GM11168 (cell line): ENCODE measurements at regions not wholly inside any gene's neighbourhood (a gene's known extent, or its start where the extent isn't known, plus 50 kb on each side); places are given as distances from the start of the nearest gene placed in this dataset.
"Not testable (repeated sequence)": the region's sequence is repeated elsewhere in the genome, so short reads cannot be mapped to it uniquely, and the experiment has no call there.

Source experiments
- in situ Hi-C: fragments of 300-500 bp; cut with MboI; formaldehyde crosslinking; loops from one replicate; pipeline ENCODE4 v1.12.0; 2022; ENCODE audit warnings: low sequenced_read_pairs; ENCODE audit not compliant: unreplicated experiment

- in situ Hi-C loops, result loop anchor here (25.0 kb wide), 1 partner anchor 280 kb away; no protein-coding TSS in a partner anchor
Observed at GRCh38 chr6:163717106-163717764, 302.7 kb downstream of the QKI start.

GRCh38 chr6:163716690-163717089 is 302.2 kb downstream of the QKI start:
- in situ Hi-C loops, result loop anchor here (25.0 kb wide), 1 partner anchor 279 kb away; no protein-coding TSS in a partner anchor

GRCh38 chr6:163715846-163716245 is 301.3 kb downstream of the QKI start:
- in situ Hi-C loops, result loop anchor here (25.0 kb wide), 1 partner anchor 279 kb away; no protein-coding TSS in a partner anchor

DNA sequence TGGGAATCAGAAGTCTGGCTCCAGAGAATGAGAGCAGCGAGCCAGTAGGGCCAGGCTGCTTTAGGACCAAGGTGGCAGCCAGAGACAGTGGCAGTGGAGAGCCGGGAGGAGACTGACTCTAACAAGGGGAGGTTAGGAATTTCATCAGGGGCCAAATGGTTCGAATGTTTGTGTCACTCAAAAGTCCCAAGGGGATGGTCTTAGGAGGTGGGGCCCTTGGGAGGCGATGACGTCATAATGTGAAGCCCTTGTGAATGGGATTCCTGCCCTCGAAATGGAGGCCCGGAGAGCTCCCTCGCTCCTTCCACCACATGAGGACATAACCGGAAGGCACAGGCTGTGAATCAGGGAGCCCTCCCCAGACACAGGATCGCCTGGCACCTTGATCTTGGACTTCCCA is 299.7 kb downstream of the QKI start:
- in situ Hi-C loops, result loop anchor here (25.0 kb wide), 1 partner anchor 277 kb away; no protein-coding TSS in a partner anchor

GRCh38 chr6:163712981-163713380 is 298.5 kb downstream of the QKI start:
- in situ Hi-C loops, result loop anchor here (25.0 kb wide), 1 partner anchor 276 kb away; no protein-coding TSS in a partner anchor

GRCh38 chr6:163712566-163712961 is 298.0 kb downstream of the QKI start:
- in situ Hi-C loops, result loop anchor here (25.0 kb wide), 1 partner anchor 275 kb away; no protein-coding TSS in a partner anchor

GRCh38 chr6:163711615-163712565 is 297.4 kb downstream of the QKI start:
- in situ Hi-C loops, result loop anchor here (25.0 kb wide), 1 partner anchor 275 kb away; no protein-coding TSS in a partner anchor

- in situ Hi-C loops, result loop anchor here (25.0 kb wide), 1 partner anchor 274 kb away; no protein-coding TSS in a partner anchor
Observed at GRCh38 chr6:163710532-163711470, 296.3 kb downstream of the QKI start.

- in situ Hi-C loops, result loop anchor here (25.0 kb wide), 1 partner anchor 272 kb away; no protein-coding TSS in a partner anchor
Observed at GRCh38 chr6:163709693-163710092, 295.2 kb downstream of the QKI start.

- in situ Hi-C loops, result loop anchor here (25.0 kb wide), 1 partner anchor 272 kb away; no protein-coding TSS in a partner anchor
Observed at GRCh38 chr6:163709255-163709654, 294.7 kb downstream of the QKI start.

DNA sequence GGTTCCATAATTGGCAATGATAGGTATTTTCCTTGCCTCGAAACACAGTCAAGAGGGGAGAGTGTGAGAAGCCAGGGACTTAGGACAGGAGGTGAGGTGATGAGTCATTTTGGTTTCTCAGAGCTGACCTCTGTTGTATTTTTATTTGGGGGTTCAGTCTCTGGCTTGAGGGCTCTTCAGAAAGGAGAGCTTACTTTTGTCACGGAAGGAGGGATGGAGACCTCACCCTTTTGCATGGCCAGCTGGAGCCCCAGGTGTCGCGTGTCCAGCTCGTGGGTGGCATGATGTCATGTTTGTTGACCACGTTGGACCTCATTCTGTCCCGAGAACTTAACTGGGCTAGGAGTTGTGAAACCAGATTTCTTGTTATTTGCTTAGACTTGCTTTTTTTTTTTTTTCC is 293.9 kb downstream of the QKI start:
- in situ Hi-C loops, result loop anchor here (25.0 kb wide), 1 partner anchor 271 kb away; no protein-coding TSS in a partner anchor

DNA sequence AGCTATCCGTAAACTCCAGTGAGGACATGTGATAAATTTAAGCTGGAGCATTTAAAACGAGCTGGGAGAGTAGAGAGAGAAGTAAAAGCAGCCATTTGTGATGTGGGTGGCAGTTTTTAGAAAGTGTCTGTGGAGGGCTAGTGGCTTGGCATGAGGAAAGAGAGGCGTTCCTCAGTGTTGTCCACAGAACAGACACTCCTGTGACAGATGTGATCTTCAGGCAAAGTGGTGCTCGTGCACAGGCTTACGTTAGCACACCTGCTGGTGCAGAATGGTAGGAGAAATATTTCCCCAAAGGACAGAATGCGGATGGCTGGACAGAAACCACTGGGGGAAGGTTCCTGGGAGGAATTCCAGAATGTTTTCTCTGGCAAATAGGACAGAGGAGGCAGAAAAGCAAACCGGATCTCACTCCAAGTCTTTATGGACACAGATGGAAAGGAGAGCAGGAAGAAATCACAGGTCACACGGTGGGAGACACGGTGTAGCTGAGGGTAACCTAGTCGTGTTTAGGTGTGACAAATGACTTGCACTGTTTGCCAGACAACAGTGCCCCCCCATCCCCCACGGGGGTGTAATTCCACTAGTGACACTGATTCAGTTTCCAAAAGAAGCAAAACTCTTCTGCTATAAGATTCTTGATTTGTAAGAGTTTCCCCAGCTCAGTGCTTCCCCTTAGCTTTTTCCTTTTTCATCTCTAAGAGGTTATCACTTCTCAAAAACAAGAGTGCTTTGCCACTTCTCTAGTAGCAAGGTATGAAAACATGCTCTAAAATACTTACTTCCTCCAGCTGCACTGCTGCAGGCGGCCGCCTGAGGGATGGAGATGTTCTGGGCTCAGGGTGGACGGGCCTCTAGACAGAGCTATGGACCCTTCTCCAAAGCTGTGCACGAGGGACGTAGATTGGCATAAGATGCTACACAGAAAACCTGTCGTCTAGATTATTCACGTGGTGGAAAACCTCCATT is 293.2 kb downstream of the QKI start:
- in situ Hi-C loops, result loop anchor here (25.0 kb wide), 1 partner anchor 270 kb away; no protein-coding TSS in a partner anchor

GRCh38 chr6:163706500-163707087 is 292.1 kb downstream of the QKI start:
- in situ Hi-C loops, result loop anchor here (25.0 kb wide), 1 partner anchor 269 kb away; no protein-coding TSS in a partner anchor

DNA sequence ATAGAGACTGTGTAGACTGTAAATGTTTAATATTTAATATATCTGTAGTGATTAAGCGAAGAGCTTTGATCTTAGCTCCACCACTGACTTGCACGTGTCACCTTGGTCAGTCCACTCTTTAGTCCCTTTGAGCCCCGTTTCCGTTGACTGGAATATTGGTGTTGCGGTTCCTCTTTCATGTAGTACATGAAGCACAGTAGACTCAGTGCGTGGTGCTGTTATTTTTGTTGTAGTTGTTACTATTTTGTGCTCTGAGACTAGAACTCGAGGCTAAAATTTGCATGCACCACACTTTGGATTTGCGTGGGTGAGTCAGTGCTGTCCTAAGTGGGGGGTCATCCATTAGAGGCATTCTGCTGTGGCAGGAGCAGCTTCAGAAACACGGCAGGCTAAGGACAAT is 291.4 kb downstream of the QKI start:
- in situ Hi-C loops, result loop anchor here (25.0 kb wide), 1 partner anchor 269 kb away; no protein-coding TSS in a partner anchor

DNA sequence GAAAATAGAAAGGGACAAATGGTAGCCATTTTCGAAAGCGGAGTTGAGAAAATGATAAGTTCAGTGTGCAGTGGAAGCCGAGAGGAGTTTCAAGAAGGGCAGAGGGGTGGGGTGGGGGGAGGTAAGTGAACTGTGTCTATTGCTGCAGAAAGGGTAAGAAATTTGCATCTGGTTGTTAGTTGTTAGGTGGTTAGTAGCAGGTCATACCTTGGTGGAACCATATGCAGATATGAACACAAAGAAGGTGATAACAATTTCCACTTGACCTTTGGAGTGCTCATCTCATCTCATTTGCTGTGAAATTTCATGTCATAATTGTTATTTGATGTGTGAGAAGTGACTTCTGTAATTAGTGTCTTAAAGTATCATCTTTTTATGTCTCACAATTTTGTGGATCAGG is 288.2 kb downstream of the QKI start:
- in situ Hi-C loops, result loop anchor here (25.0 kb wide), 1 partner anchor 265 kb away; no protein-coding TSS in a partner anchor

GRCh38 chr6:163701762-163702161 is 287.2 kb downstream of the QKI start:
- in situ Hi-C loops, result loop anchor here (25.0 kb wide), 1 partner anchor 264 kb away; no protein-coding TSS in a partner anchor

DNA sequence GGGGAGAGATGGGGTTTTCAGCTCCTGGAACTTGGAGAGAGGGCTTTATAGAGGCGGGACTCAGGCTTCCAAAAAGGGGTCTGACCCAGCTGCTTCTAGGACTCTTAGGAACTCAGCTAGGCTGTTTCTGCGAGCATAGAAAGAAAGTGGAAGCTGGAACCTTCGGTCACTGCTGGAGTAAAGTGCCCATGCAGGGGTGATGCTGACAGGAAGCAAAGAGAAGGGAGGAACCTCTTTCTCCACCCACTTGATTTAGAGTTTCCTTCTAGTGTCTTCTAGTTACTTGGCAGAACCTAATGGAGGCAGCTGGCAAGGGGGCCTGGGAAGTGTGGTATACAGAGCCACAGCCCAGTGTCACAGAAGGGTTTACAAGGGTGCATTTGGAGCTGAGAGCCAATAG is 283.6 kb downstream of the QKI start:
- in situ Hi-C loops, result no loop called here

DNA sequence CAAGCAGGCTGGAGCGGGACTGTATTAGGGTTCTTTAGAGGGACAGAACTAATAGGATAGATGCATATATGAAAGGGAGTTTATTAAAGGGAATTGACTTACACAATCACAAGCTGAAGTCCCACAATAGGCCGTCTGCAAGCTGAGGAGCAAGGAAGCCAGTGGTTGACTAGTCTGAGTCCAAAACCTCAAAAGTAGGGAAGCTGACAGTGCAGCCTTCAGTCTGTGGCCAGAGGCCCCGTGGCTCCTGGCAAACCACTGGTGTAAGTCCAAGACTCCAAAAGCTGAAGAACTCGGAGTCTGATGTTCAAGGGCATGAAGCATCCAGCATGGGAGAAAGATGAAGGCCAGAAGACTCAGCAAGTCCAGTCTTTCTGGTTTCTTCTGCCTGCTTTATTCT is 281.8 kb downstream of the QKI start:
- in situ Hi-C loops, result not testable (repeated sequence)
